ENCODE measurements at regions not wholly inside any gene's neighbourhood (a gene's known extent, or its start where the extent isn't known, plus 50 kb on each side); places are given as distances from the start of the nearest gene placed in this dataset.

- TF ChIP-seq EZH2 (IDR thresholded peaks at IDR 0.05) (no peak), POLR2AphosphoS5 (IDR thresholded peaks at IDR 0.05; ENCODE audit: borderline replicate concordance, low read depth, low read length) (no peak), FOXP2 (optimal IDR thresholded peaks at IDR 0.05; ENCODE audit: control extremely low read depth, extremely low read length, insufficient read depth) (no peak)
Measured at GRCh38 chr1:187070076-187070475, 241.3 kb downstream of the PLA2G4A start.

Measured in SK-N-MC (cell line).